ENCODE measurements at regions not wholly inside any gene's neighbourhood (a gene's known extent, or its start where the extent isn't known, plus 50 kb on each side); places are given as distances from the start of the nearest gene placed in this dataset.

DNA sequence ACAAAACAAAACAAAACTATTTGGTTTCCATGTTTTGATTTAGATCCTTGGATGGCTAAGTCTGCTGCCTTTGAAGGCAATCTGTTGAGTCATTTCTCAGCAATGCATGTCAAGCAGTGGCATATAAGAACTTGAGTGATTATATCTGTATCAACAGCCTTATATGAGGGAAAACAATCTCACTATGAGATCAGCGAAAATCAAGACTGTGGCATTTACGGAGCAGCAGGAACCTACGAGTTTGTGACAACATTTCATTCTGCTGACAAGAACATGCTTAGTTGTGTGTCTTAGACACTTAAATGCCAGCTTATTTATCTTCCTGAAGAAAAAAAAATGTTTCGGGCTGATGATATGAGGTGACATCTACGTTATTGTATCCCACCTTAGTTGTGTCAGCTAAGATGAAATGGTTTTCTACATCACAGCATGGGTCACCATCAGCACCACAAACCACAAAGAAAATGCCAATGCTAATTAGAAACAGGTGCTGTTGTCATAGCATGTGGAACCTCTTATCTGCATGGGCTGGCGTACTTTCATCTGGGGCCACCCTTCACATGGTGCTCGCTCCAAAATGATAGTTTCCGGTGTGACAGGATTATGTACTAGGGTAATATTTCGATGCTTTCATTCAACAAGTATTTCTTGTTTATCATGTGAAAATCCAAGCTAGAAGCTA, 1085.5 kb downstream of the SORCS1 start:
- no peaks in the 10 kb centered on the region for H3K36me3 Mint-ChIP-seq (ENCODE audit: low read depth)
- no peak for DNase-seq
- H3K4me3 Mint-ChIP-seq, result no peak overlapping the region
- POLR2A ChIA-PET, result no interaction called here
- no peaks in the 10 kb centered on the region for H3K4me1 Mint-ChIP-seq (ENCODE audit: low read depth)
- CTCF ChIA-PET, result no interaction called here
- TF ChIP-seq, protein P1, sequence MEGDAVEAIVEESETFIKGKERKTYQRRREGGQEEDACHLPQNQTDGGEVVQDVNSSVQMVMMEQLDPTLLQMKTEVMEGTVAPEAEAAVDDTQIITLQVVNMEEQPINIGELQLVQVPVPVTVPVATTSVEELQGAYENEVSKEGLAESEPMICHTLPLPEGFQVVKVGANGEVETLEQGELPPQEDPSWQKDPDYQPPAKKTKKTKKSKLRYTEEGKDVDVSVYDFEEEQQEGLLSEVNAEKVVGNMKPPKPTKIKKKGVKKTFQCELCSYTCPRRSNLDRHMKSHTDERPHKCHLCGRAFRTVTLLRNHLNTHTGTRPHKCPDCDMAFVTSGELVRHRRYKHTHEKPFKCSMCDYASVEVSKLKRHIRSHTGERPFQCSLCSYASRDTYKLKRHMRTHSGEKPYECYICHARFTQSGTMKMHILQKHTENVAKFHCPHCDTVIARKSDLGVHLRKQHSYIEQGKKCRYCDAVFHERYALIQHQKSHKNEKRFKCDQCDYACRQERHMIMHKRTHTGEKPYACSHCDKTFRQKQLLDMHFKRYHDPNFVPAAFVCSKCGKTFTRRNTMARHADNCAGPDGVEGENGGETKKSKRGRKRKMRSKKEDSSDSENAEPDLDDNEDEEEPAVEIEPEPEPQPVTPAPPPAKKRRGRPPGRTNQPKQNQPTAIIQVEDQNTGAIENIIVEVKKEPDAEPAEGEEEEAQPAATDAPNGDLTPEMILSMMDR (IDR thresholded peaks at IDR 0.05), result no peak
- H3K27ac Mint-ChIP-seq, result no peak overlapping the region
- H3K9me3 Mint-ChIP-seq, result peaks cover 4% of the 10 kb centered on the region
- intact Hi-C loops (cut with micrococcal nuclease), result no loop called here
- ATAC-seq, result no peak
- H3K27me3 Mint-ChIP-seq, result no peaks in the 10 kb centered on the region

DNA sequence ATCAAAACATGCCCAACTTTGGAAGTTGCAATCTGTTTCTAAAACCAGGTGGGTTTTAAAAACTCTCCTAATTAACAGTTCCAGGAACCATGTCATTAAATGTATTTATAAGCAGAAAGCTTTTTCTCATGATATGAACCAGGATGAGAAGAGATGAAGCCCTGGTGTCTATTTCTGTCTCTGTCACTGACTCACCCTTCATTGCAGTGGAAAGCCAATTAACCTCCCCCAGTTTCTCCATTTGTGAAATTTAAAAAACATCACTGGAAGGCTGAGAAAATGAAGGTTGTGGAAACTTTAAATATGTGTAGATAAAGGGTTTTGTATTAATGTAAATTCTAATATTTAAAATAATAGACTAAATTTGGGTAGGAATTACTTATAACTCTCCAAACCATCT, 1088.0 kb downstream of the SORCS1 start:
- TF ChIP-seq, protein P1 (IDR thresholded peaks at IDR 0.05), result no peak
- no peak for DNase-seq
- intact Hi-C loops (cut with micrococcal nuclease), result no loop called here
- CTCF ChIA-PET, result no interaction called here
- Mint-ChIP-seq H3K4me1 (ENCODE audit: low read depth) (no peaks in the 10 kb centered on the region), H3K27ac (no peak overlapping the region), H3K4me3 (no peak overlapping the region), H3K27me3 (no peaks in the 10 kb centered on the region), H3K36me3 (ENCODE audit: low read depth) (no peaks in the 10 kb centered on the region), H3K9me3 (peaks cover 4% of the 10 kb centered on the region)
- no peak for ATAC-seq
- POLR2A ChIA-PET, result no interaction called here

DNA sequence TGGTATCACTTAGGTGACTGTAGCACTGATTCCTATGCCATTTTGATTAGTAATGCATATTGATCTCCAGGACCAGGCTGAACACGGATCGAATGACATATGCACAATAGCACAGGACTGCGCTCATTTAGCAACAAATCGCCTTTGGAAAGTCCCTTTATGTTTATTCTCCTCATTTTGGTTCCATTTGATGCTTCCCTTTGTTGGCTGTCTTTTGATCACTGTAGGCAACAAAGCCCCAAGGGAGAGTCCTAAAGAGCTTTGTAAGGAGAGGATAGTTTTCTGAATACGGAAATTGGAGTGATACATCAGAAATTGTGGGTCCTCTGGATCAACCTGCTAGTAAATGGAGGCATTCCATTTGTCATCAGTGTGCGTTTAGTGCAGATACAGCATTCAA, 1111.4 kb downstream of the SORCS1 start:
- POLR2A ChIA-PET, result no interaction called here
- Mint-ChIP-seq H3K27ac (no peak overlapping the region), H3K4me1 (ENCODE audit: low read depth) (no peaks in the 10 kb centered on the region), H3K36me3 (ENCODE audit: low read depth) (no peaks in the 10 kb centered on the region), H3K9me3 (no peaks in the 10 kb centered on the region), H3K27me3 (no peaks in the 10 kb centered on the region), H3K4me3 (no peak overlapping the region)
- TF ChIP-seq, protein P1 (IDR thresholded peaks at IDR 0.05), result no peak
- intact Hi-C loops (cut with micrococcal nuclease), result no loop called here
- CTCF ChIA-PET, result no interaction called here
- ATAC-seq, result no peak
- DNase-seq, result no peak

DNA sequence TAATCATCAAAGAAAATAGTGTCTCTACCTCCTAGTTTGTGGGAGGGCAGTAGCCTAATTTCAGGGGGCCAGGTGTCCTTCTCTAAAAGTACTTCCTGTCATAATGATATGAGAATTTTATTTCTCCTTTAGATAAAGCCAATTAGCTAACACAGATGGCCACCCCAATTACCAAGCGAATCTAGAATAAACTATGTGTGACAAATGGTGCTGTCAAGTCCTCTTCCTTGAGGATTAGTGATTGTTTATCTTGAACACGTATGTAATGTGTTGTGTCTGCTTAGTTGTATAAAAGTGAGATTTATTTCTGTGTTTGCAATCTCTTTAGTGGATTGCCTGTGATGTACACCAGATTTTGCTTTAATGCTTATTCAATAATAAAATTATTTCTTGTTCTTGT, 1120.0 kb downstream of the SORCS1 start:
- no peak for DNase-seq
- ChIA-PET POLR2A (no interaction called here), CTCF (no interaction called here)
- intact Hi-C loops (cut with micrococcal nuclease), result no loop called here
- ATAC-seq, result no peak
- Mint-ChIP-seq H3K4me1 (ENCODE audit: low read depth) (no peaks in the 10 kb centered on the region), H3K36me3 (ENCODE audit: low read depth) (no peaks in the 10 kb centered on the region), H3K27me3 (no peaks in the 10 kb centered on the region), H3K4me3 (no peak overlapping the region), H3K9me3 (peaks cover 3% of the 10 kb centered on the region), H3K27ac (no peak overlapping the region)
- TF ChIP-seq, protein P1 (IDR thresholded peaks at IDR 0.05), result no peak

DNA sequence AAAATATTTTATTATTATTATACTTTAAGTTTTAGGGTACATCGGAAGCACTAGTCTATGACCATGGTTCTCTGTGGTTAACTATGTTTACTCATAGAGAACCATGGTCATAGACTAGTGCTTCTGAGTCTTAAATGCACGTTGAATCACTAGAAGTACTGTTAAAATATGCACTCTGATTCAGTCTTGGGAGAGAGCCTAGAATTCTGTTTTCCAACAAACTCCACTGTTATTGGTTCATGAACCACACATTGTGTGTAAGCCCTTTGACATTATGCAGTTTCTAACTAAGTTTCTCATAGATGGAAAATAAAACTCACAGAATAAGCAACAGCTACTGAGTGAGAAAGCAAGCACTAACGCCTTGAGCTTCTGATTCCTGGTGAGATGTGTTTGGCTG, 1120.6 kb downstream of the SORCS1 start:
- no peaks in the 10 kb centered on the region for H3K4me1 Mint-ChIP-seq (ENCODE audit: low read depth)
- POLR2A ChIA-PET, result no interaction called here

More for the DNA sequence above, 1120.6 kb downstream of the SORCS1 start:
- no peak for ATAC-seq
- no peak for DNase-seq
- Mint-ChIP-seq H3K27ac (no peak overlapping the region), H3K9me3 (peaks cover 3% of the 10 kb centered on the region), H3K4me3 (no peak overlapping the region), H3K36me3 (ENCODE audit: low read depth) (no peaks in the 10 kb centered on the region), H3K27me3 (no peaks in the 10 kb centered on the region)
- intact Hi-C loops (cut with micrococcal nuclease), result no loop called here
- CTCF ChIA-PET, result no interaction called here
- TF ChIP-seq, protein P1 (IDR thresholded peaks at IDR 0.05), result no peak
